Liver (tissue), 7 donors: ENCODE measurements at regions not wholly inside any gene's neighbourhood (a gene's known extent, or its start where the extent isn't known, plus 50 kb on each side); places are given as distances from the start of the nearest gene placed in this dataset.

ENCODE experiments used
- DNase-seq: peaks from one replicate; pipeline ENCODE4 v3.0.0-alpha.2; 2017; ENCODE audit warnings: low spot score
- H3K27ac ChIP-seq, 2 donors: one replicate each; pipeline ENCODE4 v1.7.0; 2013; ENCODE audit warnings: inconsistent platforms in 2 of 2, low read length in 2 of 2, control low read depth in 1 of 2, low read depth in 1 of 2, mild to moderate bottlenecking in 1 of 2
- H3K27me3 ChIP-seq, 4 donors: one replicate each; pipeline versions ENCODE4 v1.6.1 to v1.7.0; 2013; ENCODE audit warnings: low read length in 3 of 4, inconsistent platforms in 1 of 4, mild to moderate bottlenecking in 1 of 4, moderate library complexity in 1 of 4; ENCODE audit not compliant: control insufficient read depth in 4 of 4, insufficient read depth in 4 of 4
- H3K36me3 ChIP-seq, 4 donors: one replicate each; pipeline versions ENCODE4 v1.6.1 to v1.7.0; 2013; ENCODE audit warnings: low read length in 3 of 4, mild to moderate bottlenecking in 3 of 4, low read depth in 1 of 4, moderate library complexity in 1 of 4; ENCODE audit not compliant: control insufficient read depth in 4 of 4, insufficient read depth in 3 of 4
- H3K4me1 ChIP-seq, 4 donors: one replicate each; pipeline versions ENCODE4 v1.6.1 to v1.7.0; 2013; ENCODE audit warnings: low read length in 3 of 4, mild to moderate bottlenecking in 3 of 4, moderate library complexity in 1 of 4; ENCODE audit not compliant: control insufficient read depth in 4 of 4, insufficient read depth in 4 of 4
- H3K4me3 ChIP-seq, 3 donors: one replicate each; pipeline versions ENCODE4 v1.6.1 to v1.7.0; 2013; ENCODE audit warnings: low read length in 3 of 3, control low read depth in 1 of 3, low read depth in 1 of 3, mild to moderate bottlenecking in 1 of 3
- H3K9ac ChIP-seq, 2 donors: one replicate each; pipeline ENCODE4 v1.7.0; 2013; ENCODE audit warnings: low read length in 2 of 2, mild to moderate bottlenecking in 2 of 2, moderate library complexity in 2 of 2, control low read depth in 1 of 2, low read depth in 1 of 2
- H3K9me3 ChIP-seq, 4 donors: one replicate each; pipeline versions ENCODE4 v1.6.1 to v1.7.0; 2013; ENCODE audit warnings: low read length in 3 of 4; ENCODE audit not compliant: control insufficient read depth in 4 of 4
- ATF3 ChIP-seq: IDR thresholded peaks from 2 replicates; pipeline ENCODE4 v1.6.1; 2016; ENCODE audit warnings: antibody characterized with exemption
- EGR1 ChIP-seq, 2 donors: IDR thresholded peaks; 2 replicates each; pipeline ENCODE4 v1.6.1; 2016 to 2018; ENCODE audit warnings: antibody characterized with exemption in 2 of 2, low read depth in 2 of 2
- FOXA1 ChIP-seq: IDR thresholded peaks from 2 replicates; pipeline ENCODE4 v1.6.1; 2016; ENCODE audit warnings: antibody characterized with exemption
- GABPA ChIP-seq, 2 donors: IDR thresholded peaks in 1 of 2; conservative IDR thresholded peaks in 1 of 2; 2 replicates each; pipeline ENCODE4 v1.6.1; 2016; ENCODE audit warnings: antibody characterized with exemption in 2 of 2, mild to moderate bottlenecking in 1 of 2, moderate library complexity in 1 of 2
- HNF4G ChIP-seq: IDR thresholded peaks from 2 replicates; pipeline ENCODE4 v1.6.1; 2016; ENCODE audit warnings: antibody characterized with exemption
- NR2F2 ChIP-seq: IDR thresholded peaks from 2 replicates; pipeline ENCODE4 v1.6.1; 2016; ENCODE audit warnings: antibody characterized with exemption
- RAD21 ChIP-seq, 2 donors: IDR thresholded peaks; 2 replicates each; pipeline ENCODE4 v1.6.1; 2016; ENCODE audit warnings: antibody characterized with exemption in 2 of 2, mild to moderate bottlenecking in 2 of 2
- SP1 ChIP-seq: IDR thresholded peaks from 2 replicates; pipeline ENCODE4 v1.6.1; 2018; ENCODE audit warnings: antibody characterized with exemption, mild to moderate bottlenecking
- TAF1 ChIP-seq: conservative IDR thresholded peaks from 2 replicates; pipeline ENCODE4 v1.6.1; 2016; ENCODE audit warnings: antibody characterized with exemption, mild to moderate bottlenecking
- YY1 ChIP-seq: IDR thresholded peaks from 2 replicates; pipeline ENCODE4 v1.6.1; 2016; ENCODE audit warnings: antibody characterized with exemption, mild to moderate bottlenecking
- ZBTB33 ChIP-seq: IDR thresholded peaks from 2 replicates; pipeline ENCODE4 v1.6.1; 2016; ENCODE audit warnings: antibody characterized with exemption
- WGBS: extraction: QIAGEN DNeasy Blood & Tissue Kit; methylation state at CpG from one replicate; pipeline ENCODE4 v1.1.7; 2013; 5-methylcytosine and 5-hydroxymethylcytosine counted together
- TF ChIP-seq, protein P1 (sequence below): IDR thresholded peaks from 2 replicates; pipeline ENCODE4 v1.6.1; 2016; ENCODE audit warnings: antibody characterized with exemption
- donor health status: healthy.
- donor health status: healthy.
- donor health status: healthy.
- donor health status: healthy.

- no peak overlapping the region for H3K4me3 ChIP-seq
- no peak overlapping the region for H3K9ac ChIP-seq
- H3K27me3 ChIP-seq: no peaks in the 10 kb centered on the region
- no peaks in the 10 kb centered on the region for H3K9me3 ChIP-seq
- H3K36me3 ChIP-seq: no peaks in the 10 kb centered on the region
- TF ChIP-seq TAF1 (no peak), ZBTB33 (no peak), NR2F2 (no peak), RAD21 (IDR thresholded peaks at IDR 0.05) (no peak)
- H3K4me1 ChIP-seq: no peaks in the 10 kb centered on the region
- H3K27ac ChIP-seq: no peak overlapping the region
- 77% methylated on average over 4 of the region's 4 CpGs for WGBS
- DNase-seq: no peak
These were observed 204.3 kb upstream of the PSMD7 start for GRCh38 chr16:74092336-74092735.

DNA sequence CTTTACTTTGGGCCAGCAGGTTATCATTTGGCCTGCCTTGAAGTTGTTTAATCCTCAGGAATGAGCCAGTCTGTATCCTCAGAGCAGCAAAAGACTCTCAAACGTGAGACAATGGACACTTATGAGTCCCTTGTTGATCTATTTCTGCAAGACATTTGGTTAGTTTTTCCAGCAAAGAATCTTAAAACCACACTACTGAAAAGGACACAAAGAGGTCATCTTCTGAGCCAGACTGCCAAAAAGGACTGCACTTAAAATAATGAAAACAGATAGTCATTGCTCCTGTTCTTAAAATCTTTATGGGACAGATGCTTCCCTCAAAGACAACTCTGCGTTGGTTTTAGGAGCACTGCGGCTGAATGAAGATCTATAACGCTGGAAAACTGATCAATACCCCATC, 205.7 kb upstream of the PSMD7 start:
- Histone ChIP-seq H3K27me3 (no peaks in the 10 kb centered on the region), H3K9ac (no peak overlapping the region), H3K27ac (no peak overlapping the region), H3K4me3 (no peak overlapping the region), H3K4me1 (no peaks in the 10 kb centered on the region), H3K36me3 (no peaks in the 10 kb centered on the region), H3K9me3 (no peaks in the 10 kb centered on the region)
- WGBS: 76% methylated on average over 4 of the region's 4 CpGs
- no peak for TF ChIP-seq RAD21 (IDR thresholded peaks at IDR 0.05)
- no peak for TF ChIP-seq FOXA1
- no peak for TF ChIP-seq YY1
- no peak for TF ChIP-seq HNF4G
- no peak for TF ChIP-seq NR2F2
- no peak for TF ChIP-seq TAF1
- no peak for TF ChIP-seq SP1
- no peak for TF ChIP-seq EGR1 (IDR thresholded peaks at IDR 0.05; ENCODE audit: low read depth in 2 of 2)
- TF ChIP-seq GABPA (IDR thresholded peaks at IDR 0.05 in 1 of 2, conservative IDR thresholded peaks at IDR 0.05 in 1 of 2): no peak
- no peak for DNase-seq

DNA sequence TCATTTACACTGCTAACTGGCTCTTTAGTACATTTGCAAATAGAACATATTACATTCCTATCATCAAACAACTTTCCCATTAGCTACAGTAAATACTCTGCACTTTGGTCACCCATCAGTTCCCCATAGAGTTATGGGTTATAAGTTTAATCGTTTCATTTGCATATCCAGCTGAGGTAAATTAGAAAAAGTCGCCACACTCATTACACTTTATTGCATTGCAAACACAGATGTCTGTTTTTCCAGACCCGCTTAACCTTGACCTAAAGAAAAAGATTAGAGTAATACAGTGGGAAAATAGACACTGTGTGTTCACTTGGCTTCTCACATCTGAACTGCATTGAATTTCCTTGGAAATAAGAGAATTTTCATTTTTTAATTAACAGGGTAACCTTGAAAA, 213.1 kb upstream of the PSMD7 start:
- 80% methylated on average over 3 of the region's 3 CpGs for WGBS

More for the DNA sequence above, 213.1 kb upstream of the PSMD7 start:
- DNase-seq: no peak
- Histone ChIP-seq H3K9me3 (no peaks in the 10 kb centered on the region), H3K36me3 (no peaks in the 10 kb centered on the region), H3K27ac (no peak overlapping the region), H3K4me3 (no peak overlapping the region), H3K9ac (no peak overlapping the region), H3K4me1 (no peaks in the 10 kb centered on the region), H3K27me3 (no peaks in the 10 kb centered on the region)
- TF ChIP-seq HNF4G (no peak), ZBTB33 (no peak), ATF3 (no peak), NR2F2 (no peak)
- TF ChIP-seq, protein P1, sequence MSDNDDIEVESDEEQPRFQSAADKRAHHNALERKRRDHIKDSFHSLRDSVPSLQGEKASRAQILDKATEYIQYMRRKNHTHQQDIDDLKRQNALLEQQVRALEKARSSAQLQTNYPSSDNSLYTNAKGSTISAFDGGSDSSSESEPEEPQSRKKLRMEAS: no peak
